Bronchial epithelial cell (primary cell): ENCODE measurements at regions not wholly inside any gene's neighbourhood (a gene's known extent, or its start where the extent isn't known, plus 50 kb on each side); places are given as distances from the start of the nearest gene placed in this dataset.

Source experiments
- DNase-seq: peaks from one replicate; pipeline ENCODE4 v3.0.0-alpha.2; 2010; ENCODE audit warnings: low read depth
- FAIRE-seq: peaks from 2 replicates; lab custom pipeline; 2011; peaks lifted over from hg19 to GRCh38; lab: Jason Lieb, UNC
- H3K27me3 ChIP-seq: 2 replicates; pipeline ENCODE4 v1.5.1; 2011; ENCODE audit warnings: low read length; ENCODE audit not compliant: control insufficient read depth, insufficient read depth
- H3K36me3 ChIP-seq: 2 replicates; pipeline ENCODE4 v1.5.1; 2011; ENCODE audit warnings: low read length; ENCODE audit not compliant: control insufficient read depth, insufficient read depth
- H3K4me3 ChIP-seq: 2 replicates; pipeline ENCODE4 v1.5.1; 2011; ENCODE audit warnings: mild to moderate bottlenecking, low read depth, low read length, control low read depth
- CTCF ChIP-seq: IDR thresholded peaks from 2 replicates; pipeline ENCODE4 v1.5.1; 2011; ENCODE audit warnings: mild to moderate bottlenecking, moderate library complexity, low read length, control low read depth, inconsistent platforms; ENCODE audit not compliant: insufficient read depth, severe bottlenecking

- DNase-seq (no peak), FAIRE-seq (no peak)
- no peaks in the 10 kb centered on the region for H3K36me3 ChIP-seq
- TF ChIP-seq CTCF = no peak
- H3K27me3 ChIP-seq = no peaks in the 10 kb centered on the region
- H3K4me3 ChIP-seq = no peak overlapping the region
Observed at GRCh38 chr6:10309457-10310329, 105.2 kb downstream of the TFAP2A start.

DNA sequence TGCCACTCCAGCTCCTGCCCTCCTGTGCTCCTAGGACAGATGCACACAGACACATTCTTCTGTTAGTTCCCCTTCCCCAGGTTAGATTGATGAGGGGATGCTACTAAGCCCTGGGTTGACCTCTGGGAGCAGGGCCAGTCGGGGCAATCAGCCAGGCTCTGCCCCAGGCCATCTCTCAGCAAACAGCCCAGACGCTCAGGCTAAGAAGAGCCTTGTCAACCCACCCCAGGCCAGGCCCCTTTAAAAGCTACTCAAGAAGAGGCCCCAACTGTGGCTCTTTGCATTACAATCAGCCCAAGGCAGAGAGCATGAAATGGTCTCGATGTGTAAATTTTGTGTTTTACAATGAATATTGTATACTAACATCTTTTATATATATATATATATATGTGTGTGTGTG, 107.4 kb downstream of the TFAP2A start:
- TF ChIP-seq CTCF = no peak
- H3K36me3 ChIP-seq = no peaks in the 10 kb centered on the region
- no peak overlapping the region for H3K4me3 ChIP-seq
- H3K27me3 ChIP-seq = no peaks in the 10 kb centered on the region
- FAIRE-seq (no peak), DNase-seq (no peak)

- DNase-seq = no peak
- no peak for FAIRE-seq
- no peak for TF ChIP-seq CTCF
- Histone ChIP-seq H3K4me3 (no peak overlapping the region), H3K36me3 (no peaks in the 10 kb centered on the region), H3K27me3 (no peaks in the 10 kb centered on the region)
Observed at GRCh38 chr6:10307028-10307427, 107.8 kb downstream of the TFAP2A start.

GRCh38 chr6:10305790-10306415, 109.0 kb downstream of the TFAP2A start:
- FAIRE-seq = no peak
- Histone ChIP-seq H3K36me3 (no peaks in the 10 kb centered on the region), H3K27me3 (no peaks in the 10 kb centered on the region), H3K4me3 (no peak overlapping the region)
- TF ChIP-seq CTCF = no peak
- peak; percentile 26 for DNase-seq

- FAIRE-seq = no peak
- no peak for DNase-seq
- Histone ChIP-seq H3K36me3 (no peaks in the 10 kb centered on the region), H3K27me3 (no peaks in the 10 kb centered on the region), H3K4me3 (no peak overlapping the region)
- no peak for TF ChIP-seq CTCF
Observed at GRCh38 chr6:10303608-10304506, 111.0 kb downstream of the TFAP2A start.
